OCI-LY7 (cell line): ENCODE measurements at regions not wholly inside any gene's neighbourhood (a gene's known extent, or its start where the extent isn't known, plus 50 kb on each side); places are given as distances from the start of the nearest gene placed in this dataset.

Experiments used
- EZH2phosphoT487 ChIP-seq: fragments of 200-600 bp; sonication (generic); IDR thresholded peaks from 2 replicates; pipeline ENCODE4 v1.6.1; 2018; ENCODE audit warnings: low read depth, borderline replicate concordance, mild to moderate bottlenecking, mixed run types, antibody characterized with exemption, low read length, moderate library complexity, mixed read lengths
- TF ChIP-seq, protein P1 (sequence below): fragments of 200-600 bp; sonication (generic); conservative IDR thresholded peaks from 2 replicates; pipeline ENCODE4 v1.5.1; 2014; ENCODE audit warnings: mild to moderate bottlenecking, antibody characterized with exemption, low read length, moderate library complexity, mixed read lengths

DNA sequence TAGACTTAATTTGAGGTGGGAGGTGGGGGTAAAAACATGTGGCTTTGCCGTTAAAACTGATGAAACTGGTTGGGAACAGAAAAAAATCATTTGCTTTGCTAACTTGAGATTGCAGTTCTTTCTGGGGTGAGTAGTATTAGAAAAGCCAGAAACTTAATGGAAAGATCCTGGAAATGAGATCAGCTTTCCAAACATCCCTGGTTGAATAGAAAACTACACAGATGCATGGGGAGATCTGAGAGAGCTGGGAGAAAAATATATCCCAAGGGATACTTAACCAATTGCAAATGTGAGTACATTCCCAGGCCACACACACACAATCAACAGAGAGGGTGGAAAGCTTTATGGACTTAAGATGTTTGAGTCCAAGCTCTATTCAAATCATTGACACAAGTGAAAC, 222.3 kb downstream of the YTHDC2 start:
- TF ChIP-seq, protein P1, sequence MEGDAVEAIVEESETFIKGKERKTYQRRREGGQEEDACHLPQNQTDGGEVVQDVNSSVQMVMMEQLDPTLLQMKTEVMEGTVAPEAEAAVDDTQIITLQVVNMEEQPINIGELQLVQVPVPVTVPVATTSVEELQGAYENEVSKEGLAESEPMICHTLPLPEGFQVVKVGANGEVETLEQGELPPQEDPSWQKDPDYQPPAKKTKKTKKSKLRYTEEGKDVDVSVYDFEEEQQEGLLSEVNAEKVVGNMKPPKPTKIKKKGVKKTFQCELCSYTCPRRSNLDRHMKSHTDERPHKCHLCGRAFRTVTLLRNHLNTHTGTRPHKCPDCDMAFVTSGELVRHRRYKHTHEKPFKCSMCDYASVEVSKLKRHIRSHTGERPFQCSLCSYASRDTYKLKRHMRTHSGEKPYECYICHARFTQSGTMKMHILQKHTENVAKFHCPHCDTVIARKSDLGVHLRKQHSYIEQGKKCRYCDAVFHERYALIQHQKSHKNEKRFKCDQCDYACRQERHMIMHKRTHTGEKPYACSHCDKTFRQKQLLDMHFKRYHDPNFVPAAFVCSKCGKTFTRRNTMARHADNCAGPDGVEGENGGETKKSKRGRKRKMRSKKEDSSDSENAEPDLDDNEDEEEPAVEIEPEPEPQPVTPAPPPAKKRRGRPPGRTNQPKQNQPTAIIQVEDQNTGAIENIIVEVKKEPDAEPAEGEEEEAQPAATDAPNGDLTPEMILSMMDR, result no peak
- no peak for TF ChIP-seq EZH2phosphoT487
